ENCODE measurements at regions not wholly inside any gene's neighbourhood (a gene's known extent, or its start where the extent isn't known, plus 50 kb on each side); places are given as distances from the start of the nearest gene placed in this dataset.

- Histone ChIP-seq H3K9me1 (ENCODE audit: control insufficient read depth, extremely low read depth, insufficient read depth, low read length) (no peaks in the 10 kb centered on the region), H3K36me3 (ENCODE audit: control insufficient read depth in 2 of 2, extremely low read depth in 1 of 2, insufficient read depth in 2 of 2, low read length in 2 of 2) (no peaks in the 10 kb centered on the region), H4K20me1 (ENCODE audit: control insufficient read depth, extremely low read depth, insufficient read depth, low read length) (no peaks in the 10 kb centered on the region), H3K79me2 (ENCODE audit: control insufficient read depth, insufficient read depth, low read length) (no peaks in the 10 kb centered on the region), H3K9me3 (ENCODE audit: control insufficient read depth, low read depth, low read length) (peaks cover 11% of the 10 kb centered on the region), H3K4me2 (ENCODE audit: control insufficient read depth, extremely low read depth, insufficient read depth, low read depth, low read length) (no peak overlapping the region), H3K4me3 (ENCODE audit: control insufficient read depth in 2 of 3, extremely low read depth in 1 of 3, insufficient read depth in 2 of 3, low read depth in 1 of 3, low read length in 3 of 3) (no peak overlapping the region), H3K27ac (ENCODE audit: control insufficient read depth, insufficient read depth, low read length) (no peak overlapping the region), H3K27me3 (ENCODE audit: control insufficient read depth, extremely low read depth, insufficient read depth, low read length) (no peaks in the 10 kb centered on the region), H3K4me1 (ENCODE audit: control insufficient read depth, extremely low read depth, insufficient read depth, low read length) (no peaks in the 10 kb centered on the region), H2AFZ (ENCODE audit: control insufficient read depth, low read length) (no peak overlapping the region), H3K9ac (ENCODE audit: control insufficient read depth, extremely low read depth, insufficient read depth, low read length) (no peak overlapping the region)
- no peak for TF ChIP-seq CTCF (optimal IDR thresholded peaks at IDR 0.05 in 1 of 3, IDR thresholded peaks at IDR 0.05 in 1 of 3, conservative IDR thresholded peaks at IDR 0.05 in 1 of 3; ENCODE audit: extremely low read depth in 1 of 3, insufficient read depth in 2 of 3, low read length in 3 of 3)
- dilution Hi-C loops (cut with MboI; ENCODE audit: extremely low pct_ligation_motif_present, low sequenced_read_pairs) = no loop called here
- DNase-seq (ENCODE audit: low read depth, low spot score) = no peak
- no peak for FAIRE-seq
Measured at GRCh38 chr10:130769146-130770017, 542.1 kb downstream of the TCERG1L start.

GRCh38 chr10:130770018-130770630, 541.4 kb downstream of the TCERG1L start:
- Histone ChIP-seq H3K4me2 (ENCODE audit: control insufficient read depth, extremely low read depth, insufficient read depth, low read depth, low read length) (no peak overlapping the region), H3K36me3 (ENCODE audit: control insufficient read depth in 2 of 2, extremely low read depth in 1 of 2, insufficient read depth in 2 of 2, low read length in 2 of 2) (no peaks in the 10 kb centered on the region), H3K9me3 (ENCODE audit: control insufficient read depth, low read depth, low read length) (peaks cover 11% of the 10 kb centered on the region), H2AFZ (ENCODE audit: control insufficient read depth, low read length) (no peak overlapping the region), H4K20me1 (ENCODE audit: control insufficient read depth, extremely low read depth, insufficient read depth, low read length) (no peaks in the 10 kb centered on the region), H3K27ac (ENCODE audit: control insufficient read depth, insufficient read depth, low read length) (no peak overlapping the region), H3K4me1 (ENCODE audit: control insufficient read depth, extremely low read depth, insufficient read depth, low read length) (no peaks in the 10 kb centered on the region), H3K9me1 (ENCODE audit: control insufficient read depth, extremely low read depth, insufficient read depth, low read length) (no peaks in the 10 kb centered on the region), H3K4me3 (ENCODE audit: control insufficient read depth in 2 of 3, extremely low read depth in 1 of 3, insufficient read depth in 2 of 3, low read depth in 1 of 3, low read length in 3 of 3) (no peak overlapping the region), H3K27me3 (ENCODE audit: control insufficient read depth, extremely low read depth, insufficient read depth, low read length) (no peaks in the 10 kb centered on the region), H3K9ac (ENCODE audit: control insufficient read depth, extremely low read depth, insufficient read depth, low read length) (no peak overlapping the region), H3K79me2 (ENCODE audit: control insufficient read depth, insufficient read depth, low read length) (no peaks in the 10 kb centered on the region)
- no peak for TF ChIP-seq CTCF (optimal IDR thresholded peaks at IDR 0.05 in 1 of 3, IDR thresholded peaks at IDR 0.05 in 1 of 3, conservative IDR thresholded peaks at IDR 0.05 in 1 of 3; ENCODE audit: extremely low read depth in 1 of 3, insufficient read depth in 2 of 3, low read length in 3 of 3)
- no peak for TF ChIP-seq EZH2 (IDR thresholded peaks at IDR 0.05; ENCODE audit: low read length)
- FAIRE-seq (no peak), DNase-seq (ENCODE audit: low read depth, low spot score) (no peak)
- dilution Hi-C loops (cut with MboI; ENCODE audit: extremely low pct_ligation_motif_present, low sequenced_read_pairs) = no loop called here
